Limb (tissue), 2 donors: ENCODE measurements at regions not wholly inside any gene's neighbourhood (a gene's known extent, or its start where the extent isn't known, plus 50 kb on each side); places are given as distances from the start of the nearest gene placed in this dataset.

Experiments used
- DNase-seq, 2 donors: peaks; one replicate each; pipeline ENCODE4 v3.0.0-alpha.2; 2016; ENCODE audit errors: extremely low spot score in 2 of 2

DNA sequence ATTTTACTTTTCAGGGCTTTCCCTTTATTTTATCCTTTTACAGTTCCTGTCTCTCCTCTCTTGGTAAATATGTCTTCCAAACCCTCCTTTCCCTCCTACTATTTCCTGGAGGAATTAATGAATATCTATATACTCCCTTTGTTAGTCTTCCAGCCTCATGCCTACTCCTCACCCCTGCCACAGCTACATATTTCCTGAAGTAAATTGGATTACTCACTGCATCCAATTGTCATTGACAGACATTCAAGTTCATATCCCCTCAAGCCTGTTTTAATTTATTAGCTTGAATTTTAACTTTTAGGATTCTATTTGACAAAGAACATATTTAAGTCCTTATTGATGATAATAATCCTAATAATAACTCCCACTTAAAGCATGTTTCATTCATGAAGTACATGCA, 314.5 kb downstream of the TMEM161B start:
- DNase-seq: no peak

DNA sequence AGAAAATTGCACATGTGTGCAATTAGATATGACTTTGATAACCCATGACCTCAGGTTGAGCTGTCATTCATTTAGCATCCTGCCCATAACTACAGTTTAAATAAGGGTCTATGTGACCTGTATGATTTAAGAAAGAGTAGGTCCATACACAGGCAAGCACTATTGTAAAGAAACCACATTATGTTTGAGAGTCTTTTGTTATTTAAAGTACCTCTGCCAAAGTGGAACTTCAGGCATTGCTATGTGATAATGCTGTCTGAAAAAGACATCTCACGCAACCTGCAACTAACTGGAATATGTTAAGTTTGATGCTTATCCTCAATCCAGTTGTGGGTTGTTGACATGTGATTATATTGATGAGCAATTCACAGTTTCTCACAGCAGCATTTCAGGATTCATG, 317.0 kb downstream of the TMEM161B start:
- no peak for DNase-seq

DNA sequence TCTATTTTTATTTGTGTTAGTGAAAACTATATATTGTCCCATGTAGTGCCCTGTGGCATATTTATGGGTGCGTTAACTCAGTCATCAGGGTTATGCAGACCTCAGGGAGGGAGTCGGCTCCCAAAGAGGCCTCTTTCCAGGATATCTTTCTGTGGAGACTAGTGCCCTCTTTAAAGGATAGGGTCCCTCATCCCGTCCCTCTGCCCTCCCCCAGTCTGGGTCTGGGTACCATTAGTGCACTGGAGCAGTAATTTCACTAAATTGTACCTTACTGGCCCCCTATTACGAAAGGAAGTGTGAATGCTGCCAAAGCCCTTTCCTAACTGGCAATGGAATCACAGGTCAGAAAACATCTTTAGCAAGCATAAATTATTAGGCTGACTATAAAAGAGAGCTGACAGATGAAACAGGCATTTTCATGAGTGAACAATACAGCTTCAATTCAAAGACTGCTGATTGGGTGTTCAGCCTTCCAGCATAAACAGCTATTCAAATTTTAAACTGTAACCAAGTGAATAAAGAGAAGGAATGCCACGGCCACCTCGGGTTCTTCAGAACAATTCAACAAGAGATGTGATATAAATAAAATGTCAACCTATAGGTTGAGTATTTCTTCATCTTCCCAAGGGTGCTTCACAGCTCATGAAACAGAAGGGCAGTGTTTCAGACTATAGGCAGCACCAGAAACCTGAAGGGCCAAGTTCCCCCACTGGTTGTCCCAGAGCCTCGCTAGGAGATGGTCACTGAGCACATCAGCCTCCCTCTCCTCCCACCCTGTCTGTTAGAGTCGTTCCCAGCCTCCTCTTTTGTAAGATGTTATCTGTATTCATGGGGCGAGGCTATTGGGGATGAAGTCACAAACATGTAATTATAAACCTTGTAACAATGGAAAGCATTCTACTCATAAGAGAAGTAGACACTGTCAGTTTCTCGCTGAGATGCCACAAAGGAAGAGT, 318.7 kb downstream of the TMEM161B start:
- no peak for DNase-seq

DNA sequence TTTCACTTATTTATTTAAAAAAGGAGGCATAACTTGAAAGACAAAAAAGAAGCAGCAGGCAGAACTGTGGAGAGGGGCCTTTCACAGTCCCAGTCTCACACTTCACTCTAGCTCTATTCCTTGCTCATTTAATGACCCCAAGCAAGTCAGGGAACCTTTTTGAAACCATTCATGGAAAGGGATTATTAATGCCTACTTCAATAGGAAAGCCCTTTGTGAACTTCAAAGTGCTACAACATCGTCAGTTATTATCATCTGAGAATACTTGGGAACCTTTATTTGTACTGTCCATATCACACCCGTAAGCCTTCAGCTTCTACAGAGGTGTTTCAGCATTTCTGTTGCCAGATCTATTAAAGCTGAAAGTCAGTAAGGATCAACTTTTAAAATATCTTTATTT, 320.2 kb downstream of the TMEM161B start:
- no peak for DNase-seq

DNA sequence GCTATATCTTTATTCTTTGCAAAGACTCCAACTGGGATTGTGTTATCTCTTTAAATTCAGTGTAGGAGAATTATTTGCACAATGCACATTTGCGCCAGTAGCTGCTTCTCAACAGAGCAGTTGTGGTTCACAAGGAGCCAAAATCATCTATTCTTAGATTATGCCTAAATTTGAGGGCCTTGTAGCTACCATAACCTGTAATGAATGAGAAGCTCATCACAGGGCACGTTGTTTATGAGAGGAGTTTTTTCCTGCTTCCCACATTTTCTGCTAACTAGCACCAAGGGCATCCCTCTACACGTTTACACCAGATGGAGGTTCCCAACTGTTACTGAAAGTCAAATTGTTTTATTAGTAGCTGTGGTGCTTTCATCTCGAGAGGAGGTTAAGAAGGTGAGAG, 322.4 kb downstream of the TMEM161B start:
- no peak for DNase-seq

DNA sequence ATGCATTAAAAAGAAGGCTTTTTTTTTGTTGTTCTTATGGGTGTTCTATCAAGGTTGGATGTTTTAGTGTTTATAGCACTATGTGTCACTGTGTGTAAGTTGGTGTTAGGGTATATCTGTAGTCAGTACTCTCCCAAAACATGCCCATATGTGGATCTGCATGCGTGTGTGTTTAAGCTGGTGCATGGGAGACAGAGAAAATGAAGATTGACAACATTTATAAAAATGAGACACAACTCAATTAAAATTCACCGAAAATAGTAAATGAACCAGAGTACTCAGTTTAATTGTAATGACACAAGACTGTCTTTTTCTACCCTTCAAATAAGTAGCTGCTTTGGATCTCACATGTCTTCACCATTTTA, 323.4 kb downstream of the TMEM161B start:
- no peak for DNase-seq

DNA sequence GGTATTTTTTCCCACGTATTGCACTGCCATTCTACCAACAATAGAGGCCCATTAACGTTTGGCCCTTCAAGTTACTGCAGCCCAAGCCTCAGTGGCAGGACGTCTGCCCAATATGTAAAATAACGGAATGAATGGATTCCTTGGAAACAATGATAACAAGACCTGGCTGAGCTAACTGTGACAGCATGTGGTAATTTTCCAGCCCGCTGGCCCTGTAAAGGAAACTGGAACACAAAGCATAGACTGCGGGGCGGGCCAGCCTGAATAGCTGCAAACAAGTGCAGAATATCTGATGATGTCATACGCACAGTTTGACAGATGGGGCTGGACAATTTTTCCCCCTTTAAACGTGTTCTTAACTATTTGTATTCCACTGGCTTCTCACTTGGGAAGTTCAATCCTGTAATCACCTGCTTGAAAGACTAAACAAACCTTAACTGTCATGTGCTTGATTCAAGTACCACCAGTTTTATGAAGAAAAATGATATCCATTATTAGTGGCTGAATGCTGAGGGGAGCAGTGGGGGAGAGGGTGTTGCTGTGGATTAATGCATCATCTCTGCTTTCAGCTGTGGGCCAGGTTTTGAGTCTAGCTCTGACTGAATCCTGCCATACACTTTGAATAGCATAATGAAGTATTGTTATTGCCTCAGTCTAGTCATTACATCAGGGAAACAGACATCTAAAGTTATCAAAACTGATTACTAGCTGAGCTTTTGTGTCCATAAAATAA, 323.9 kb downstream of the TMEM161B start:
- peak in 1 of 2 donors; percentile 58 for DNase-seq

DNA sequence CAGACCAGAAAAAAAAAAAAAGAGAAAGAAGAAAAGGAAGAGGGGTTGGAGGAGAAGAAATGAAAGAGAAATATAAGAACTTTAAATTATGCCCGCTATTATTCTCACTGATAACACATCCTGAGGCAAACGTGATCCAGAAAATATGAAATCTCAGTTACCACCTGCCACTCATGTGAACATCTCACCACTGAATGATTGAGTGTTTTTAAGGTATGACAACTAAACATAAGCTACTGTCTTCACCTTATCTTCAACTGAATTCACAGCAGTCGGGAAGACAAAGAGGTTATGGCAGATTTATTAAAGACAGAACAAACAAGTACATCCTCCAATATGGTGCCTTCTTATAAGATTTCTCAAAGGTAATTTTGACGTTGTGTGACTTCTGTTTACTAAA, 327.9 kb downstream of the TMEM161B start:
- no peak for DNase-seq

DNA sequence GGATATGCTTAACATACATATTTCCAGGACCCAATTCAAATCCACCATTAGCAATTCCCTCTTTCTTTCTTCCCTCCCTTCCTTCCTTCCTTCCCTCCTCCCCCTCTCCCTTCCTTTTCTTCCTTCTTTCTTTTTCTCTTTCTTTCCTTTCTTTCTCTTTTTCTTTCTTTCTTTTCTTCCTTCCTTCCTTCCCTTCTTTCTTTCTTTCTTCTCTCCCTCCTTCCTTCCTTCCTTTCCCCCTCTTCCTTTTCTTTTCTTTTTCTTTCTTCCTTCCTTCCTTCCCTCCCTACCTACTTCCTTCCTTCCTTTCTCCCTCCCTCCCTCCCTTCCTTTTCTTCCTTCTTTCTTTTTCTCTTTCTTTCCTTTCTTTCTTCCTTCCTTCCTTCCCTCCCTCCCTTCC, 332.0 kb downstream of the TMEM161B start:
- DNase-seq: no peak

DNA sequence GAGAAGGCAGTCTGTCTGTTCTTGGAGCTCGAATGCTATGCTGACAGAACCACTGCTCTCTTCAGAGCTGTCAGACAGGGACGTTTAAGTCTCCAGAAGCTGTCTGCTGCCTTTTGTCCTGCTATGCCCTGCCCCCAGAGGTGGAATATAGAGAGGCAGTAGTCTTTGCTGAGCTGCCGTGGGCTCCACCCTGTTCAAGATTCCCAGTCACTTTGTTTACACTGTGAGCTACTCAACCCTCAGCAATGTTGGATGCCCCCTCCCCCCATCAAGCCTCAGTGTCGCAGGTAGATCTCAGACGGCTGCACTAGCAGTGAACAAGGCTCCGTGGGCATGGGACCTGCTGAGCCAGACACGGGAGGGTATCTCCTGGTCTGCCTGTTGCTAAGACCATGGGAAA, 344.2 kb downstream of the TMEM161B start:
- no peak for DNase-seq

DNA sequence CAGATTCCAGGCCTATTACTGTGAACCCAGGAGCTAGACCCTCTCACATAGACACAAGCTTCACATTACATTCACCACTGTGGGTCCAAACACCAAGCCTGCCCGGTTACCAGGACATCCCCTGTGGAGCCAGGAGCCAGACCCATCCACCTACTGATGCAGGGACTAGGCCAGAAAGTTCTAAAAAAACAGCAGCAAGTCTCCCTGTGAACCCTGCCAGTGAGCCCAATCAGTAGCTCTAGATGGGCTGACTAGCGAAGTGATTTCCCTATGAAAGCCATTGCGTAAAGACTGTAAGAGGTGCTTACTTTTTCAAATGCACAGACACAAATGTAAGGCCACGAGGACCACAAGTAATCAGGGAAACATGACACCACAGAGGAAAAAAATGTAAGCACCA, 352.3 kb downstream of the TMEM161B start:
- DNase-seq: no peak

DNA sequence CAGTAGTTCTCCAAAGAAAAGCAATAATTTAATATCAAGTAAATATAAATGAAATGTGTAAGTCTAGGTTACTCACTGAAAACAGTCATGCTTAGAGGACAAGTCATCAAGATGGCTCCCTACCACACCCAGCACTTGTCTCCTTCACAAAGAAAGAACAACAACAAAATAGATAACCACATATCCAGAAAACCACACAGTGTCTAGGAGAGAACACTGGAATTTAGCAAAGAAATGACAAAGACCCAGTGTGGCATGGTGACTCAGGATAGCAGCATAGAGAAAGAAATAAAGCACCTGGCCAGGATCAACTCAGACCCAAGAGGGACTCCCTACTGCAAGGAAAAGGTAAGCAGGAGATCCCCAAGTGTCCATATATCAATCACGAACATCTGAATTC, 356.2 kb downstream of the TMEM161B start:
- no peak for DNase-seq

DNA sequence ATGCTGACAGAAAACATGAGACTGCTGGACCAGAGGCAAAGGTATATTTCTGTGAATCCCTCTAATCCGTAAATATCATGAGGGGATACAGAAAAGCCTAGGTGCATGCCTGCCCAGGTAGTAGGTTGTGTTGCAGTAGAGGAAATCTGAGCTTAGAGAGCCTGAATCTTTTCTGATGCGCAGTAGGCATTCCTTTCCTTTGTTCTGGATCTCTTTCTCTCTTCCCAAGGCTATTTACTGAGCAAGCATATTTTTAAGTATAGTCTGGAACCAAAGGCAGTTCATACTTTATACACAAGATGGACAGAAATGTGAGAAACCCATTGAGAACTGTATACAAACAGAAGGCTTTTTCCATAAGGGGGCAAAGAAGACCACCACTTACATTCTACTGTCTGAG, 359.3 kb downstream of the TMEM161B start:
- DNase-seq: no peak

DNA sequence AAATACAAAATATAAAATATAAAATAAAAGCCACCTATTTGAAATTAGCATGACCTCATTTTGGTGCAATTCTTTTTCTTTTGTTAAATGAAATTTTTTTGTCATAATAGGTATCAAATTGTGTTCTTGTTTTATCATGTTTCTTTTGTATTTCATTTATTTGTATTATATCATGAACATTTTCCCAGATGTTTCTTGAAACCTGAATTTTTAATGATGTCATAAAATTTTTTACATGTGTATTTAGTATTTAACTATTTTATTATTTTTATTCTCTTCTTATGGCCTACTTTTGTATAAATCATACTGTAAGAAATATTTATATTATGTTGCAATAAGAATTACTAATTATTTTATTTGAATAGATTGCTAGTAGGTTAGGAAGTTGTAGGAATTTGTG, 361.7 kb downstream of the TMEM161B start:
- no peak for DNase-seq

DNA sequence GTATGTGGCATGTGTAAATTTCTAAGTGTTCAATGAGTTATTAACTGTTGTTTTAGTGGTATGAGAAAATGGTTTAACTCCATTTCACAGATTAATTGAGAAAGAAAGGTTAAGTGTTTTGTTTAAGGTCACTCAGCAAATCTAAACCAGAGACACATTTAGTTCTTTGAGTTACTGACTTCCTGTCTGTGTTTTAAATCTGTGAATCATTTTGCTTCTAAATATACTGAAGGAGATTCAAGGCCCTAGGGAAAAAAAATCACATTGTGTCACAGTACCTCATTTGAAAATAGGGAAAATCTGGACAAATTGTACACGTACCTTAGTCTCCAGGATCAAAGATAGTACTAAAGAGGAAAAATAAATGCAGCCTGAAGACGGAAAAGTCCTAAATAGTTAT, 368.2 kb downstream of the TMEM161B start:
- DNase-seq: no peak

DNA sequence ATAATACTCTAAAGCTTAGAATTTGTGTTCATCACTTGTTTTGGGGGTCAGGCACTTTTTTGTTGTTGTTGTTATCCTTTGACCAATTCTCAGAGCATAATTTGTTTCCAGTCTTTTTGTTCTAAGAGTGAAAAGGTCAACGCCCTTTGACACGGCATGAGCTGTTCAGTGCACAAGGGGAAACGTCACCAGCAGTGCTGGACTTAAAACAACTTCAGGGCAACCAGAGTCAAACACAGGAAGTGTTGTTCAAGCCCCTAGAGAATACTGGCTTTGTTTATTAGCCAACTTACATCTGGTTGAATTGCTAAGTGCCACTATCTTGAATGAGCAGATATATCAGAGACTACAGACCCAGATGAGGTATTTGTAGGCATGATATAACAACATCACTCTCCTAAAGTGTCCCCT, 368.9 kb downstream of the TMEM161B start:
- DNase-seq: peak in 1 of 2 donors; percentile 9

DNA sequence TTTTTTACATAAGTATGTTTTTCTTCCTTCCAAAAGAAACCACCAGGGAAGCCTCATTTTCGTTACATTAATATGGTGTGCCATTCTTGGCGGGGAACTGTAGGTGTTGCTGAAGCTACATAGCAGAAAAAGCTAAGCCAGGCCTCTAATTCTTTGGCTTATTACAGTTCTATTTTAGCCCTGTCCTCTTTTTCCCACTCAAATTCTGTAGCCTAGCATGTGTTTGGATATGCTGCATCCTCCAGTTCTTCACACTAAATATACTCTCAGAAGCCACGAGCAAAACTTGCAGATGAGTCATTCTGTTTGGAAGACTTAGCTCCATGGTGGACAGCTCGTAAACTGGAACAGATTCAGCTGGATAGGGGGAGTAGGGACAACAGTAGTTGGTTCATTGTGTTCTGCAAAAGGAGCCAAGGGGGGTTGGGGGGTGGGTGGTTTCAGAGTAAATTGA, 369.4 kb downstream of the TMEM161B start:
- DNase-seq: peak in 1 of 2 donors; percentile 29

DNA sequence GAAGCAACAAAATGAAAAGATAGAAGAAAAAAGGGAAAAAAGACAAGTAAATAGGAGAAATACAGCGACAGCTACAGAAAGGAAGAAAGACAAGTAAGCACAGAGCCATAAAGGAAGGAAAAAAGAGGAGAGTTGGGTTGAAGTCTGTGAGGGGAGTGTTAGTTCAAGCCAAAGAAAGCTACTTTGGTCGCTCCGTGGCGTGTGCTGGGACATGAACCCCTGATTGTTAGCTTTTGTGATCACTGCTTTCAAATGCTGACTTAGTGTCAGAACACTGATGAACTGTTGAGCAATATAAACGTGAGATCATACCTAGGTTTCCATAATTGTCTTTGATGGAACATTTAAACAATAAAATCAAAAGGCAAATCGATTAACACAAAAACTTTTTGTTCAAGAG, 370.1 kb downstream of the TMEM161B start:
- no peak for DNase-seq

DNA sequence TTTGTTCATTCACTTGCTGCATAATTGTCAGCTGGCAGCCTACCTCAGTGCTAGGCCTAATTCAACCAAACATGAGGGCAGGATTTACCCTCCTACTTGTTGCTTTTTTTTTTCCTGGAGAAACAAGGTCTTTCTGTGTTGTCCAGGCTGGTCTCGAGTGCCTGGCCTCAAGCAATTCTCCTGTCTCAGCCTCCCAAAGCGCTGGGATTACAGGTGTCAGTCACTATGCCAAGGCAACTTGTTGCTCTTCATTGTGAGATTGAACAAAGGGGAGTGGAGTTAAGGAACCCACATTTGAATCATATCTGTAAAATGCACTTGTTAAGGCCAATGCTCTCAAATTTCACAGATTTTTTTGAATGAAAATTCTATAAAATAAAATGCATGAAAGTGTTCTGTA, 380.5 kb downstream of the TMEM161B start:
- no peak for DNase-seq

DNA sequence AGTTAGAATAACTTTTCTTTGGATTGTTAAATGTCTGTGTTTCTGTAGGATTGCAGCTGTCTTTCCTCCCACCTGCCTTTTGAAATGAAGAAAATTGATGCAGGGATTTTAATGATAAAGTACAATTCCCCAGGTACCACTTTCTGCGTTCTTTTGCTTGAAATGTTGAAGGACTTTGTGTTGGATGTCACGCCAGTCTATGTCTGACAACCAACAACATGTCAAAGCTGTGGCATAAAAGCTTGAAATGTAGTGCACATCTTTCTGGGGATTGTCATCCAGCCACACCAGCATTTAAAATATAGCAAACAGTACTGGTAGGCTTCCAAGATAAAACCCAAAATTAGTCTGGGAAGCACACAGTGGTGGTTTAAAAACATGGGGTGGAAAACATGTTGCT, 381.4 kb downstream of the TMEM161B start:
- DNase-seq: no peak

DNA sequence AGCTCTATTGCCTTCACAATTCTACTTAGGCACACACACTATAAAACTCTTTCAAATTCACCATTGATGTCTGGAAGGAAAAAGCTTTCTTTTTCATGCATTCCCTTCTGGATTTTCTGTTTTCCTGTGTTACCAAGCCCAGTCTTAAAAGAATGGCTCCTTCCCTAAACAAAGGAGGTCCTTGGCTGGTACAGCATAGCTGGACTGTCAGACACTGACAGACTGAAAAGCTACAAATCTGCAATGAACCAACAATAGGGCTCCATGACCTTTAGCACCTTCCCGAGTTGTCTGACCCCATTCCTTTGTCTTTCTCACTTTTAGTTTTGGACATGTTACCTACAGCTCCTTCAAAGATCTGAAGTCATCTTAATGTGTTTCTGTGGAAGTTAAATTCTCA, 382.5 kb downstream of the TMEM161B start:
- no peak for DNase-seq

DNA sequence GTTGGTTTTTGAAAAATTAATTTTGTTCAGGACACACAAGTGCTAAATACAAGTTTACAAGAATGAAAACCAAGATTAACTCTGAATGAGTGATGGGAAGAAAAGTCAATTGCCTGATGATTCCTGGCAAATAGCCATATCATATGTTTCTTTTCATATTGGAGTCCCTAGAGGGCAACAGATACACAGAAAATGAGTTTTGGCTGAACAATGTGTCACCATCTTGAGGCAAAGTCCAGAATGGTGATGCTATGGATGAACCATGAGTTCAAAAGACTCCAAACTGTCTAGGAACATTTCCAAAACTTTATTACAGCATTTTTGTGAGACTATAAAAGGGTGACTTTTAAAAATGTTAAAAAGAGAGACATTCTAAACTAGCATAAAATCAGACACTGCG, 382.9 kb downstream of the TMEM161B start:
- no peak for DNase-seq

DNA sequence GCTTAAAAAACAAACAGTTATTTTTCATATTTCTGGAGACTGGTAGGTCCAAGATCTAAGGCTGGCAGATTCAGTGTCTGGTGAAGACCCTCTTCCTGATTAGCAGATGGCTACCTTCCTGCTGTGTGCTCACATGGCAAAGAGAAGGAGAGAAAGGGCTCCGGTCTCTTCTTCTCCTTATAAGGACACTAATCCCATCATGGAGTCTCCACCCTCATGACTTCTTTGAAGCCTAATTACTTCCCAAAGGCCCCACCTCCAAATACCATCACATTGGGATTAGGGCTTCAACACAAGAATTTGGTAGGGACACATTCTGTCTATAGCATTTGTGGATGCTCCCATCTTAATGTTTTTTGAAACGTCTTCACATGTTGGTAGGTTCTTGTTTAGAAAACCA, 391.1 kb downstream of the TMEM161B start:
- no peak for DNase-seq
